Activated CD4-positive, CD25-positive, alpha-beta regulatory T cell treated with anti-CD3 and anti-CD28 coated beads, Interleukin-2, amount 50 U/mL, for 16 hours (primary cell): ENCODE measurements at regions not wholly inside any gene's neighbourhood (a gene's known extent, or its start where the extent isn't known, plus 50 kb on each side); places are given as distances from the start of the nearest gene placed in this dataset.
"Not testable (repeated sequence)": the region's sequence is repeated elsewhere in the genome, so short reads cannot be mapped to it uniquely, and the experiment has no call there.

Source experiments
- DNase-seq: peaks from one replicate; pipeline ENCODE4 v3.0.0-alpha.2; 2020; ENCODE audit warnings: low read depth, low spot score

DNA sequence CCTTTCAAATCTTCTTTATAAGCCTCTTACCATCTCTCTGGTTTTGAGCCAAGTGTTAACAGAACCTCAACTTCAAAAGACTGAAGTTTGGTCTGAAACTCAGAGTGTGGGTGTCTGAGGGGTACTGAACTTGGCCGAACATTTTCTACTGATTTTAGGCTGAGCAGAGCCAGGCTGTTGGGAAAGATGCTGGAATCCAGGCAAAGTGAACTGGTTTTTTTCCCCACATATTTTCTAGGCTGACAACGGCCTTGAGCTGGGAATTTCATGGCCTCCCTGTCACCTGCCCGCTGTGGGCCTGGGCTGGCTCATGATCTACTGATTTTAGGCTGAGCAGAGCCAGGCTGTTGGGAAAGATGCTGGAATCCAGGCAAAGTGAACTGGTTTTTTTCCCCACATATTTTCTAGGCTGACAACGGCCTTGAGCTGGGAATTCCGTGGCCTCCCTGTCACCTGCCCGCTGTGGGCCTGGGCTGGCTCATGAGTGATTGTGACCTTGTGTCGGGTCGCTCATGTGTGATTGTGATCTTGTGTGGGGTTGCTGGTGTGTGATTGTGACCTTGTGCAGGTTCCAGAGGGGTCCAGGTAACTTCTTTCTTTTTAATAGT lies 204.4 kb downstream of the NPIPB11 start:
- not testable (repeated sequence) for DNase-seq

DNA sequence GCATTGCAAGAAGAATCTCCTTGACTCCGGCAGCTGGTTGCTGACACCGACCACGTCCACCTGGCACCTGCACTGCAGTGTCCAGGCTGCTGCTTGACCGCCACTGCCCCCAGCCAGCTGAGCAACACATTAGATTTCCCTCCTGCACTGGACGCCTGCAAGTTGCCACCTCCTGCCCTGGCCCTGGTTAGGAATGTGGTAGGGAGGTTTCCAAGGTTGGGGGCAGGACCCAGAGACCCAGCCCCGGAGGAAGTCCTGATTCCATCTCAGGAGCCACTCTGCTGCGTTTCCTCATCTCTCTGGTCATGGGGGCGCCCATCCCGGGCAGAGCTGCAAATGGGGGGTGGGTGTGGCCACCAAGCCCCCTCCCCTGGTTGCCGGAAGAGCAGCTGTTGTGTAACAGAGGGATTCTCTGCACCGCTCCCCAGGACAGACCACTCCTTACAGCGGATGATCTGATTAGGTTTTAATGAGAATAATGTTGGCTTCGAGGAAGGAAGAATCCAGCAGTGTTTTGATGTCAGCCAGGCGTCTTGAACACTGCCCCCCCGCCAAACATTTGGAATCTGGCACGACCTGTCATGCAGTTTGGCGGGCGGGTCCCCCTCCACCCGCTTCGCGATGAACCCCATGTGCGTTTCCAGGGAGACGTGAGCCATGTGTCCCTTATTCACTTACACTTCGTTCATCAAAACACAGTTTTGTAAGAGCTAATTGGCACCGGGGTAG lies 205.1 kb downstream of the NPIPB11 start:
- not testable (repeated sequence) for DNase-seq

DNA sequence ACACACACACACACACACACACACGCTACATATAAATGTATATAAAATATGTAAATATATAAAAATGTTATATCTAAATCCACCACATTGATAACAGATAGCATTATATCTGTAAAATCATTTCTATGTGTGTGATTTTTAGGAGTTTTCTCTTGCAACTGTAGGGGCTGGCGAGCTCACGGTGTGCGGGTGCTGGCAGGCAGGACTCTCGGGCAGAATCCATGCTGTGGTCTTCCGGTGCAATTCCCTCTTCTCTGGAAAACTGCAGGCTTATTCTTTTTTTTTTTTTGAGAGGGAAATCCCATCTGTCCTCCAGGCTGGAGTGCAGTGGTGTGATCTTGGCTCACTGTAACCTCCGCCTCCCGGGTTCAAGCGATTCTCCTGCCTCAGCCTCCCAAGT lies 205.8 kb downstream of the NPIPB11 start:
- DNase-seq = not testable (repeated sequence)

DNA sequence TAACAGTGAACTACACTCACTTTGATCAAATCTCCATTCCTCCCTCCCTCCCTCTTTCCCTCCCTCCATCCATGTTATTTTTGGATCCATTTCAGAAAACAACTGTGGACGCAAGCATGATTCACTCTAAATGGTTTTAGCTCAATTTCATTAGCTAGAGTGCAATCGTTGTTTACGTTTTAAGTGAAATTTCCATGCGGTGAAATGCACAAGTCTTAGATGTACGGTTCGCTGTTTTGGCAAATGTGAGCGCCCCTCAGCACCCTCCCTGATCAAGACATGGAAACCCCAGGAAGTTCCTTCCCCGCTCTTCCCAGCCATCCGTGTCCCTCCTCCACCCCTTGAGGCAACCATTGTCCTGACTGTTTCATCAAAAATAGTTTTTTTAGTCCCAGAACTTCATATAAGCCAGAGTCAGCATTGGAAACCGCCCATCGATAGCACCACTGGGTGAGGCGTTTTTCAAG lies 206.3 kb downstream of the NPIPB11 start:
- DNase-seq = not testable (repeated sequence)

DNA sequence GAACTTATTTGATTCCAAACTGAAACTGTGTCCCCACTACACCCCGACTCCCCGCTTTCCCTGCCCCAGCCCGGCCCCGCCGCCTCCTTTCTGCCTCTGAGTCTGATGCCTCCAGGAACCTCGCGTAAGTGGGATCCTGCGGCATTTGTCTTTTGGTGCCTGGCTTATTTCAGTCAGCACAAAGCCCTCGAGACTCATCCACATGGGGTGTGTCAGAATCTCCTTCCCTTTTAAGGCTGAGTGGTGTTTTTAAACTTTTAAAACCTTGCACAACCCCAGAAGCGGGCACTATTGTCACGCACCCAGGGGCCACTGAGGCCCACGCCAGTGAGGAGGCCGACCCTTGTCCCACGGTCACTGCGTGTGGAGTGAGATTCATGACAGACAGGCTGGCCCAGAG lies 206.9 kb downstream of the NPIPB11 start:
- not testable (repeated sequence) for DNase-seq

DNA sequence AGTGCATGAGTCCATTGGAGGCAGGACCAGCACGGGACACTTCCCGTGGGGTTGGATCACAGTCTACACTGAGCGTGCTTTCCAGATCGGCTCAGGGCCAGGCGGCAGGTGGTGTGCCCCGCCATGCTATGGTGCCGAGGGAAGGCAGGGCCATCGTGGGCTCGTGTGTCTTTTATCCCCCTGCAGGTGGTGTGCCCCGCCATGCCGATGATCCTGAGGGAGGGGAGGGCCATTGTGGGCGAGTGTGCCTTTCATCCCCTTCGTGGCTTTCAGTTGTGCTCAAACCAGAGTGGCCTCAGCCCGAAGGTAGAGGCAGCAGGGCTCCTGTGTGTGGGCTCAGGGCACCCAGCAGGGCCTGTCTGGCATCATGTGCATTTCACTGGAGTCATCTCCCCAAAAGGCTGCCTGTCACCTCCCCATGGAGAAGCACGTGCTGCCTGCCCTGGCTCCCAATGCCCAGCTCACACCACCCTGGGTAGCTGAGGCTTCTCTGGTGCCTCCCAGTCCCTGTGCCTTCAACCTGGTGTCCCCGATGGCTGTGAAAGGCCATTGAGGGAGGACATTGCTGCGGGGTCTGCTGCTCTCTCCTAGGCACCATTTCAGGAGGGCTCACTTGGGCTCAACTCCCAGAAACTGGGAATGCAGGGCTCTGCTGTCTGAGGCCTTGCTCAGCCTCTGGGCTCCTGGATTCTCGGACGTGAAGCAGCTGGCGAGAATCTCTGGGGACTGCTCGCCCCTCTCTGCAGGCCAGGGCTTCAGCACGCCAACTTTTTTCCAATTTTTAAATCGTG lies 207.6 kb downstream of the NPIPB11 start:
- DNase-seq = no peak

DNA sequence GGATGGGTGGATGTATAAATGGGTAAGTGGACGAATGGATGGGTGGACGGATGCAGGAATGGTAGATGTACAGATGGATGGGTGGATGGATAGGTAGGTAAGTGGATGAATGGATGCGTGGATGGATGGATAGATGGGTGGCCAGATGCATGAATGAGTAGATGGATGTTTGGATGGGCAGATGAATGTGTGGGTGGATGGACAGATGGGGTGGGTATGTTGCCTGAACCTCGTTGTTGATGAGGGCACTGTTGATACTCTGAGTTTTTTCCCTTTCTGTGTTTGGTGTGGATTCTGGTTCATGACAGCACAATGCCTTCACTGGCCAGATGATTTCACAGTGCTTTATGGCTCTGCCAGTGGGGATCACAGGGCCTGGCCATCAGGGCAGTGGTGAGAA lies 208.3 kb downstream of the NPIPB11 start:
- no peak for DNase-seq

DNA sequence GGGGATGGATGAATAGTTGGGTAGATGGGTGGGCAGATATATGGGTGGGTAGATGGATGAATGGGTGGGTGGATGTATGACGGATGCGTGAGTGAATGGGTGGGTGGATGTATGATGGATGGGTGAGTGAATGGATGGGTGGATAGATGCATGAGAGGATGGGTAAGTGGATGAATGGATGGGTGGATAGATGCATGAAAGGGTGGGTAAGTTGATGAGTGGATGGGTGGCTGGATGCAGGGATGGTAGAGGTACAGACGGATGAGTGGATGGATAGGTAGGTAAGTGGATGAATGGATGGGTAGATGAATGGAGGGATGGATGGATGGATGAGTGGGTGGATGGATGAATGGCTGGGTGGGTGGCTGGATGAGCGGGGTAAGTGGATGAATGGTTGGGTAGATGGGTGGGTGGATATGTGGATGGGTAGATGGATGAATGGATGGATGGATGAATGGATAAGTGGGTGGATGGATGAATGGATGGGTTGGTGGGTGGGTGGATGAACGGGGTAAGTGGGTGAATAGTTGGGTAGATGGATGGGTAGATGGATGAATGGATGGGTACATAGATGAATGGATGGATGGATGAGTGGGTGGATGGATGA lies 208.9 kb downstream of the NPIPB11 start:
- not testable (repeated sequence) for DNase-seq

DNA sequence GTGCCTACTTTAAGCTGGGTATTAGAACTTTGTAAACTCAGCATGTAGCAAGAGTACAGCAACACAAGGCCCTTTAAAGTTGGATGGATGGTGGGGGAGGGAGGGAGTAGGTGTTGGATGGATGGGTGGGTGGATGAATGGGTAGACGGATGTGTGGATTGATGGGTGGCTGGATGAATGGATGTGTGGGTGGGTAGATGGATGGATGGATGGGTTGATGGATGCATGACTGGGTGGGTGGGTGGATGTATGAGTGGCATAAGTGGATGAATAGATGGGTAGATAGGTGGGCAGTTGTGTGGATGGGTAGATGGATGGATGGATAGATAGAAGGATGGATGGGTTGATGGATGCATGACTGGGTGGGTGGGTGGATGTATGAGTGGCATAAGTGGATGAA lies 209.8 kb downstream of the NPIPB11 start:
- not testable (repeated sequence) for DNase-seq

DNA sequence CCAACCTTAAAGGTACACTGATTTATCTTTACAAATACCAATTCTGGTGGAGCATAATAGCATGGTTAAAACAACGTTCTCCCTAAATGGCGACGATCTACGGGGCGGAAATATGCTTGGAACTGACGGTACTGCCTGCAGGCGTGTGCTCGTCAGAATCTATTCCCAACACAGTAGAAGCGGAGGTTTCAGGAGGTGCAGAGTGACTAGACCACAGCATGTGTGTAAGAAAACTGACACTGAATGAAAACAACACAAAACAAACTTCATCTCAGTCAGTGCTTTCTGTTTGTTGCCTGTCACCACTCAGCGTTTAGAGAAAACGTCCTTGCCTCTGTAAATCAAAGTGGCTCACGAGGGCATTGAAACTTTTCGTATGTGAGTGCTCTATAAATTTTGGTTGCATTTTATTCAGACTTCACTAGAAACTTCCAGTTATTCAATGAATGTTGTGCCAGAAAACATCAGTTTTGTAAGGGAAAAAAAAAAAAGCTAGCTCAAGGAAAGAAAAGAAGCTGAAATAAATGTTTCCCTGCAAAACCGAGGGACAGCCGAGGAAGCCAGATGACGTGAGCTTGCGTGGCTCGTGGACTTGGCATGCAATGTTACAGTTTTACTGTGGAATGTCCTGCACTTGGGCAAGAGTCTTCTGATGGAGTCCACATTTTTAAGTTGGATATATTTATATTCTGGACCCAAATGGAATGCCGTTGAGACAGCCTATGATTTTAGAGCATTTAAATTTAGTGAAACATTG lies 210.4 kb downstream of the LAT start:
- DNase-seq = not testable (repeated sequence)

DNA sequence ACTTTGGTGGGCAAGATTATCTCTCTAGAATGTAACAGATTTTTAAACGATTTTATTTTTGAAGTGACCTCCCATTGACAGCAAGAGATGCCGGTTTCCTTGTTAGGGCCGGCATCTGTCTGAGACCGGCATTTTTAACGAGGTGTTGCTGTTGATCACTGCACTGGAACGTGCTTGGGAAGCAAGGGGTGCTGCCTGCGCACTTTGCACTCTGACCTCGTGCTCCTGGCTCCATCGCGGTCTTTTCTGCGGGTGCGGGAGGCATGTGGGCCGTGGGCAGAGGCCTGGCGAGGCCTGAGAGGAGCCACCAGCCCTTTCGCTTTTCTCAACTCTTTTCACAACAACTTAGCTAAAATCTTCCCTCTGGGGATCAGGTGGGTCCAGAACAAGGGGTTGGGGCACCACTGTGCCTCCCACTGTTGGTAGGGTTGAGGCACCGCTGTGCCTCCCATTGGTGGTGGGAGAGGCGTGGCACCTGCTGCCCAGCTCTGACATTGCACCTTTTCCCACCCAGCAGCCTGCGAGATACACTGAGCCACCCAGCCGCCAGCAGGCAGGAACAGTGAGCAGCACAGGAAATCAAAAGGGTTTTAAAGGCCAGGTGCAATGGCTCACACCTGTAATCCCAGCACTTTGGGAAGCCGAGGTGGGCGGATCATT lies 209.5 kb downstream of the LAT start:
- not testable (repeated sequence) for DNase-seq

DNA sequence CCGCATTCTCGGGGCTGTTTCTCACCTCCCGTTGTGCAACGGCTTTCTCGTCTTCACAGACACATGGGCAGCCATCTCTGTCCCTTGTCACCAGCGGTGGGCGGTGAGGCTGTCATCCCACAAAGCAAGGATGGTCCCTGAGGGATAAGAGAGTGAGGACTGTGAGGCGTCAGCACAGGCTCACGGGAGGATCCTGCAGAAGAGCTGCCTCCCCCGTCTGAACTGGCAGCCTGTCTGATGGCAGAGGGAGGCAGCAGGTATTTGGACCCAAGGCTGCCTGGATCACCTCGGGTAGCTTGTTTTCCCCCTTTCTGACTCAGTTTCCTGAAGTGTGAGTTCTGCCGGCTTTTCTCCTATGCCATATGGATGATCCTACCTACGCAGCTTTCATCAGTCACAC lies 208.8 kb downstream of the LAT start:
- DNase-seq = not testable (repeated sequence)

DNA sequence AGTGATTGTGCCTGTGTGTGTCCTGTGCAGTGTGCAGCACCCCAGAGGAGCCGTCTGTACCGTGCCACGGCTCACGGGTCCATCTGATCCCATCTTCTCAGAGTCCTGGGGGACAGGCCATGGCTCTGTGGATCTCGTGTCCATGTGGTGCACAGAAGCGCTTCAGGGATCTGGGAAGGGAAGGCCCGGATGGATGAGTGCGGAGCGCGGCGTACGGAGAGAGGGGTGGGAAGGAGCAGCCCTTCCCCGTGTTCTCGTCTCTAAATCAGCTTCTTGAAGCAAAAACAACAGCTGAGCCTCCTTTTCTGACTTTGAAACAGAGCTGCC lies 208.4 kb downstream of the LAT start:
- DNase-seq = not testable (repeated sequence)

DNA sequence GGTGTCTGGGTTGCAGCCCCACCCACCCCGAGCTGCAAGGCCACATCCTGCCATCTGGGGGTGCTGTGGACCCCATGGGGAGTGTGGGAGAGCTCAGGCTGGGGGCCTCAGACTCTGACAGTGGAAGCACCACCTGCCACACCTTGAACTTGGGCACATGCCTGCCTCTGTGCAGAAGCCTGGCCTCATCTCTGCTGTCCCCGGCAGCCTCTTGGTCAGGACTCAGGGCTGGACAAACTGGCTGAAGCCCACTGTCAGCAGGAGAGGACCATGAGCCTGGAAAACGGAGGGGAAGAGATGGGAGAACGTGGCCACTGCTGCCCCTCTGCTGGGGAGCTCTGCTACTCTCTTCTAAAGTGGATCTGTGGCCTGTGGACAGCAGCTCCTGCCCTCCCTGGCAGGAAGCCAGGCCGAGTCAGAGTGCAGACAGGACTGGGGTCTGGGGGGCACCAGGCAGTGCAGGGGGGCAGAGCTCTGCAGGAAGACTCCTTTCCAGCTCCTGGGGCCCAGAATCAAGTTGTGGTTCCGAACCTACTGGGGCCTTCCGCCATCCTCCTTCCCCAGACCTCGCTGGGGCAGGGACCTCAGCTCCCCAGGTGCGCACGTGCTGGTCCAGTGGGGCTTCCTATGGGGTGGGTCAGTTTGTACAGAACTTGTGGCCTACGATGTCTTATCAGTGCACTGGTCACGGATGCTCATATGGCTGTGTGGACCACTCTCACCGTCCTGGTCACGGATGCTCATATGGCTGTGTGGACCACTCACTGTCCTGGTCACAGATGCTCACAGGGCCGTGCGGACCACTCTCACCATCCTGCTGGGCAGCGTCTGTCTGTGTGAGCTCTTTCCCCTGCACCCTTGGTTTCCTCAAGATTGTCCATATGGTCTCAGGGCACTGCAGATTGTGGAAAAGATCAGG lies 207.7 kb downstream of the LAT start:
- no peak for DNase-seq

DNA sequence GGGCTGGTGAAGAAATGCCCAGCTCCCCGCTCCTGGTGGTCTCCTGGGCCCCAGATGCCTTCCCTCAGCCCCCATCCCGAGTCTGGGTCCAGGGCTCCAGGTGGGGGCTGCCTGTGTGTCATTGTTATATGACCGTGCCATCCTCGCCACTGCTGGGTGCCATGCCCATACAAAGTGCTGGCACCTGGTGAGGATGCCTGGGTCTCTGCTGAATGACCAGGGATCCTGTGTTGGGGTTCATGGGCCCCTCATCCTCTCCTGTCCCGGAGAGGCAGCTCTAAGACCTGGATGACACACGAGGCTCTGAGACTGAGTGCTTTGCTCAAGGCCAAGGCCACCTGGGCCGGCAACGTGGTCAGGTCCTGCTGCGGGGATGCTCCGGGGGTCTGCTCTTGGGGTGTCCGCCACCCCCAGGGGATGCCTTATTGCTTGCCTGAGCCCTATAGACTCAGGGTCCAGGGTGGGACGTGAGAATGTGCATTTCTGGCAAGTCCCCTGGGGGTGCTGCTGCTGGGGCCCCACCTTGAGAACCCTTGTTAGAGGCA lies 206.9 kb downstream of the LAT start:
- DNase-seq = not testable (repeated sequence)

DNA sequence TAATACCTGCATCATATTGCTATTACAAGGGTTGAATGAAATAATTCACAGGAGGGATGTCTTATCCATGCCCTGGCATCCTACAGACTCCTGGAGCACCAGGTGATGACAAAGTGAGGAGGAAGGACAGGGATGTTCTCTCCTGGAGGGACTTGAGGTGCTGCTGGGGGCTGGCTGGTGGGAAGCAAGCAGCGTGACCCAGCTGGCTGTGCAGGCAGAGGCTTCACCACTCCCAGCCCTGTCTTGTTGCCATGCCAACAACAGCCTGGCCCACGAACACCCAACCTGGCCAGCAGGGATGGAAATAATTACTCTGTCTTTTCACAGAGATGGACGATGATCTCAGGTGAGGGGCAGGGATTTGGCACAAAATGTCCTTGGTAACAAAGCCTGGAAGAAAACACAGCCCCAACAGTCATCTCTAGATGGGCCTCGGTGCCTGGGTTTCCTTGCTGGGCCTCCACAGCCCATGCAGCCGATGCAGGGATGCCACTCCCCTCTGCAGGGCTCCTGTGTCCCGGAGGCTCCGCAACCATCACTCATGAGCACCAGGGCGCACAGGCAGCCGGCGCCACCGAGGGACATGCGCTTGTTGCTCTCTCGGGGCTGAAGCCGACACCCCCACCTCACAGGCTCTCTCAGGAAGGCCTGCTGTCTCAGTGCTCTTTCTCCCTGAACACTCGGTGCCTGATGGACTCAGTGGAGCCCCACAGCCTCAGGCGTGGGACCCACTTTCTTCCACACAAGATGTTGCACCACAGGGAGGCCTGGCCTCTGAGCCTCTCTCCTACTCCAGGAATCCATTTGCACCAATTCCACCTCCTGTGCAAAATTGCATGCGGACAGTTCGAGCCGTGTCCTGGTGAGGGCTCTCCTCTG lies 205.9 kb downstream of the LAT start:
- not testable (repeated sequence) for DNase-seq

DNA sequence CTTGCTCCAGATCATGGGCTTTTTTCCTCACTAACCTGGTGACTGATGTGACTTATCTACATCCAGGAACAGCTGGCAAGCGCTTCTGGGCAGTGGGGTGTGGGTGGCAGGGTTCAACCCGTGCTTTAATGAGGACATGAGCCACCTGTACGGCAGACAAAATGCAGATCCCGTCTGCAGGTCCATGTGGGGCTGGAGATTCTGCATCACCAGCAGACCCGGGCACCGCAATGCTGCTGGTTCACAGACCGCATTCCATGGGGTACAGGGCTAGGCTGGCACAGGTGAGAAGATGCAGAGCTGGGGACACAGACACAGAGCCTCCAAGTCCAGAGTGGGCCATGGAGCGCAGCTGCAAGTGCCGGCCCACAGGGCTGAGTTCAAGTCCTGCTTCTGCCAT lies 204.0 kb downstream of the LAT start:
- not testable (repeated sequence) for DNase-seq
